SK-N-SH (cell line): ENCODE measurements at regions not wholly inside any gene's neighbourhood (a gene's known extent, or its start where the extent isn't known, plus 50 kb on each side); places are given as distances from the start of the nearest gene placed in this dataset.

Experiments
- CTCF ChIA-PET: fragments of 300-600, 350-600 bp; formaldehyde crosslinking; extraction: SDS; loops from one replicate; lab custom pipeline; 2021; lab: Yijun Ruan, JAX
- POLR2A ChIA-PET: fragments of 350-600 bp; sonication (Branson Sonifier 250); formaldehyde crosslinking; extraction: SDS; loops from one replicate; lab custom pipeline; 2020; ENCODE audit warnings: antibody characterized with exemption, inconsistent platforms; lab: Yijun Ruan, JAX
- DNase-seq: peaks from one replicate; pipeline ENCODE4 v3.0.0; 2012
- H2AFZ ChIP-seq: fragments of 200-600 bp; sonication (generic); 2 replicates; pipeline ENCODE4 v1.8.1; 2016; ENCODE audit warnings: antibody characterized with exemption, mild to moderate bottlenecking, low read depth
- H3F3A ChIP-seq: fragments of 200-600 bp; sonication (generic); replicated peaks from 2 replicates; pipeline ENCODE3; 2016; ENCODE audit warnings: antibody characterized with exemption, mild to moderate bottlenecking; ENCODE audit not compliant: insufficient read depth
- H3K27ac ChIP-seq, 2 experiments: fragments of 200-500 bp in 1 of 2; fragments of 200-600 bp in 1 of 2; sonication (Bioruptor generic) in 1 of 2; sonication (generic), shearing (Covaris generic) in 1 of 2; 2 replicates each; pipeline versions ENCODE4 v1.5.1 to v1.6.1; 2014 to 2016; ENCODE audit warnings: low read depth in 2 of 2, inconsistent platforms in 1 of 2, low read length in 1 of 2, mild to moderate bottlenecking in 1 of 2, mixed read lengths in 1 of 2
- H3K27me3 ChIP-seq: fragments of 200-600 bp; sonication (generic), shearing (Covaris generic); 2 replicates; pipeline ENCODE4 v1.6.1; 2016; ENCODE audit warnings: mixed run types; ENCODE audit not compliant: insufficient read depth
- H3K36me3 ChIP-seq, 2 experiments: fragments of 200-500 bp in 1 of 2; fragments of 200-600 bp in 1 of 2; sonication (Bioruptor generic) in 1 of 2; sonication (generic) in 1 of 2; replicated peaks in 1 of 2; 2 replicates each; pipeline versions ENCODE3 to v1.5.1; 2014 to 2016; ENCODE audit warnings: low read length in 1 of 2, mild to moderate bottlenecking in 1 of 2; ENCODE audit not compliant: insufficient read depth in 2 of 2, control insufficient read depth in 1 of 2
- H3K4me1 ChIP-seq, 2 experiments: fragments of 200-500 bp in 1 of 2; fragments of 200-600 bp in 1 of 2; sonication (Bioruptor generic) in 1 of 2; sonication (generic), shearing (Covaris generic) in 1 of 2; 2 replicates each; pipeline versions ENCODE4 v1.5.1 to v1.6.1; 2014 to 2016; ENCODE audit warnings: low read depth in 1 of 2, low read length in 1 of 2, mixed run types in 1 of 2; ENCODE audit not compliant: insufficient read depth in 2 of 2, control insufficient read depth in 1 of 2
- H3K4me2 ChIP-seq: fragments of 200-600 bp; sonication (generic), shearing (Covaris generic); 2 replicates; pipeline ENCODE4 v1.6.1; 2017; ENCODE audit warnings: mixed run types
- H3K4me3 ChIP-seq, 2 experiments: fragments of 200-500 bp in 1 of 2; fragments of 200-600 bp in 1 of 2; sonication (Bioruptor generic) in 1 of 2; sonication (generic), shearing (Covaris generic) in 1 of 2; 2 replicates each; pipeline versions ENCODE4 v1.5.1 to v1.8.1; 2014 to 2016; ENCODE audit warnings: low read depth in 2 of 2, inconsistent platforms in 1 of 2, low read length in 1 of 2, mild to moderate bottlenecking in 1 of 2, mixed read lengths in 1 of 2, moderate library complexity in 1 of 2
- H3K79me2 ChIP-seq: fragments of 200-600 bp; sonication (generic); 2 replicates; pipeline ENCODE4 v1.8.1; 2017; ENCODE audit warnings: mild to moderate bottlenecking; ENCODE audit not compliant: insufficient read depth
- H3K9ac ChIP-seq: fragments of 200-600 bp; sonication (generic); 2 replicates; pipeline ENCODE4 v1.6.1; 2017; ENCODE audit warnings: mixed run types
- H3K9me2 ChIP-seq: fragments of 200-600 bp; sonication (generic); 2 replicates; pipeline ENCODE4 v1.6.1; 2017; ENCODE audit warnings: mixed run types
- H3K9me3 ChIP-seq: fragments of 200-600 bp; sonication (generic); 2 replicates; pipeline ENCODE4 v1.6.1; 2017; ENCODE audit warnings: mixed run types, mild to moderate bottlenecking, moderate library complexity
- H4K20me1 ChIP-seq: fragments of 200-600 bp; sonication (generic); 2 replicates; pipeline ENCODE4 v1.6.1; 2017; ENCODE audit warnings: mild to moderate bottlenecking, mixed run types; ENCODE audit not compliant: insufficient read depth
- FOSL2 ChIP-seq: IDR thresholded peaks from 2 replicates; pipeline ENCODE4 v1.4.0; 2012; ENCODE audit warnings: low read depth, mild to moderate bottlenecking, moderate library complexity, borderline replicate concordance
- FOXM1 ChIP-seq: IDR thresholded peaks from 2 replicates; pipeline ENCODE4 v1.4.0; 2012; ENCODE audit warnings: low read depth, mild to moderate bottlenecking
- GATA2 ChIP-seq: sonication (generic); formaldehyde crosslinking; IDR thresholded peaks from 2 replicates; pipeline ENCODE4 v1.5.0; 2020; ENCODE audit warnings: mild to moderate bottlenecking, missing genetic modification reagents
- MEF2A ChIP-seq: IDR thresholded peaks from 2 replicates; pipeline ENCODE4 v1.4.0; 2012; ENCODE audit warnings: low read depth, borderline replicate concordance
- POLR2AphosphoS5 ChIP-seq: IDR thresholded peaks from 2 replicates; pipeline ENCODE4 v1.6.1; 2012; ENCODE audit warnings: low read depth, low read length
- REST ChIP-seq: IDR thresholded peaks from 2 replicates; pipeline ENCODE4 v1.6.1; 2012; ENCODE audit warnings: mild to moderate bottlenecking, low read depth, low read length, moderate library complexity
- RFX5 ChIP-seq: IDR thresholded peaks from 2 replicates; pipeline ENCODE4 v1.6.1; 2012; ENCODE audit warnings: mild to moderate bottlenecking, improper control_type of control experiment, low read length
- SMC3 ChIP-seq: IDR thresholded peaks from 2 replicates; pipeline ENCODE4 v1.6.1; 2012; ENCODE audit warnings: low read depth, low read length, improper control_type of control experiment
- YY1 ChIP-seq: IDR thresholded peaks from 2 replicates; pipeline ENCODE4 v1.4.0; 2012; ENCODE audit warnings: low read depth, mild to moderate bottlenecking
- ZBTB33 ChIP-seq: IDR thresholded peaks from 2 replicates; pipeline ENCODE4 v1.4.0; 2012; ENCODE audit warnings: low read depth, borderline replicate concordance
- WGBS: methylation state at CpG from one replicate; pipeline ENCODE4 v1.1.6; 2017; ENCODE audit warnings: low lambda C conversion rate; 5-methylcytosine and 5-hydroxymethylcytosine counted together
- TF ChIP-seq, protein P1 (sequence below): fragments of 200-600 bp; sonication (generic); IDR thresholded peaks from 2 replicates; pipeline ENCODE4 v1.6.1; 2017; ENCODE audit warnings: antibody characterized with exemption, mild to moderate bottlenecking, moderate library complexity
- TF ChIP-seq, protein P2 (sequence below): IDR thresholded peaks from 2 replicates; pipeline ENCODE4 v1.4.0; 2012; ENCODE audit warnings: low read depth, borderline replicate concordance

GRCh38 chr2:120897399-120897798 is 161.7 kb downstream of the GLI2 start:
- DNase-seq = no peak
- POLR2A ChIA-PET = no interaction called here
- no peaks in the 10 kb centered on the region; the same call in 1 of the 2 replicates for H4K20me1 ChIP-seq
- no peak overlapping the region for H3K27ac ChIP-seq
- no peak overlapping the region for H3K4me3 ChIP-seq
- H3K4me1 ChIP-seq = peaks cover 6 to 47% of the 10 kb centered on the region in 2 experiments; a peak in 3 of 4 replicates
- CTCF ChIA-PET = interaction anchor here (2.3 kb wide), 1 partner anchor 161 kb away, joined by 13 read pairs; the partner anchor contains the start of gene GLI2
- H3K36me3 ChIP-seq = no peaks in the 10 kb centered on the region
- H2AFZ ChIP-seq = no peak overlapping the region
- no peaks in the 10 kb centered on the region for H3K27me3 ChIP-seq
- 90% methylated on average over 2 of the region's 2 CpGs for WGBS
- no peak overlapping the region for H3K4me2 ChIP-seq
- TF ChIP-seq ZBTB33 = no peak
- TF ChIP-seq, protein P1, sequence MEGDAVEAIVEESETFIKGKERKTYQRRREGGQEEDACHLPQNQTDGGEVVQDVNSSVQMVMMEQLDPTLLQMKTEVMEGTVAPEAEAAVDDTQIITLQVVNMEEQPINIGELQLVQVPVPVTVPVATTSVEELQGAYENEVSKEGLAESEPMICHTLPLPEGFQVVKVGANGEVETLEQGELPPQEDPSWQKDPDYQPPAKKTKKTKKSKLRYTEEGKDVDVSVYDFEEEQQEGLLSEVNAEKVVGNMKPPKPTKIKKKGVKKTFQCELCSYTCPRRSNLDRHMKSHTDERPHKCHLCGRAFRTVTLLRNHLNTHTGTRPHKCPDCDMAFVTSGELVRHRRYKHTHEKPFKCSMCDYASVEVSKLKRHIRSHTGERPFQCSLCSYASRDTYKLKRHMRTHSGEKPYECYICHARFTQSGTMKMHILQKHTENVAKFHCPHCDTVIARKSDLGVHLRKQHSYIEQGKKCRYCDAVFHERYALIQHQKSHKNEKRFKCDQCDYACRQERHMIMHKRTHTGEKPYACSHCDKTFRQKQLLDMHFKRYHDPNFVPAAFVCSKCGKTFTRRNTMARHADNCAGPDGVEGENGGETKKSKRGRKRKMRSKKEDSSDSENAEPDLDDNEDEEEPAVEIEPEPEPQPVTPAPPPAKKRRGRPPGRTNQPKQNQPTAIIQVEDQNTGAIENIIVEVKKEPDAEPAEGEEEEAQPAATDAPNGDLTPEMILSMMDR = no peak
- TF ChIP-seq FOSL2 = no peak
- TF ChIP-seq SMC3 = no peak
- TF ChIP-seq FOXM1 = no peak
- no peak for TF ChIP-seq YY1
- TF ChIP-seq POLR2AphosphoS5 = no peak
- TF ChIP-seq, protein P2, sequence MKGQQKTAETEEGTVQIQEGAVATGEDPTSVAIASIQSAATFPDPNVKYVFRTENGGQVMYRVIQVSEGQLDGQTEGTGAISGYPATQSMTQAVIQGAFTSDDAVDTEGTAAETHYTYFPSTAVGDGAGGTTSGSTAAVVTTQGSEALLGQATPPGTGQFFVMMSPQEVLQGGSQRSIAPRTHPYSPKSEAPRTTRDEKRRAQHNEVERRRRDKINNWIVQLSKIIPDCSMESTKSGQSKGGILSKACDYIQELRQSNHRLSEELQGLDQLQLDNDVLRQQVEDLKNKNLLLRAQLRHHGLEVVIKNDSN = no peak
- TF ChIP-seq MEF2A = no peak
- TF ChIP-seq GATA2 (CRISPR knock-in tag) = no peak
- no peak for TF ChIP-seq RFX5
- no peak for TF ChIP-seq REST
- no peaks in the 10 kb centered on the region for H3F3A ChIP-seq
- H3K9me3 ChIP-seq = no peaks in the 10 kb centered on the region
- H3K9ac ChIP-seq = no peak overlapping the region
- no peaks in the 10 kb centered on the region for H3K9me2 ChIP-seq
- H3K79me2 ChIP-seq = no peaks in the 10 kb centered on the region
